H9 (cell line): ENCODE measurements at regions not wholly inside any gene's neighbourhood (a gene's known extent, or its start where the extent isn't known, plus 50 kb on each side); places are given as distances from the start of the nearest gene placed in this dataset.

Experiments used
- DNase-seq: peaks from one replicate; pipeline ENCODE4 v3.0.0-alpha.2; 2017
- H2AFZ ChIP-seq: one replicate; pipeline ENCODE4 v1.6.1; 2013; ENCODE audit warnings: mild to moderate bottlenecking, low read length, control low read depth, moderate library complexity
- H2AK5ac ChIP-seq: 2 replicates; pipeline ENCODE4 v1.6.1; 2013; ENCODE audit warnings: low read length, control low read depth, mixed read lengths; ENCODE audit not compliant: insufficient read length
- H2BK120ac ChIP-seq: one replicate; pipeline ENCODE4 v1.6.1; 2013; ENCODE audit warnings: low read depth, mild to moderate bottlenecking, low read length, control low read depth, inconsistent platforms; ENCODE audit not compliant: poor library complexity, severe bottlenecking
- H2BK12ac ChIP-seq: 2 replicates; pipeline ENCODE4 v1.6.1; 2013; ENCODE audit warnings: low read length, control low read depth, mixed read lengths, low read depth; ENCODE audit not compliant: insufficient read length
- H2BK15ac ChIP-seq: 2 replicates; pipeline ENCODE4 v1.6.1; 2013; ENCODE audit warnings: low read depth, low read length, control low read depth
- H2BK20ac ChIP-seq: one replicate; pipeline ENCODE4 v1.6.1; 2013; ENCODE audit warnings: low read depth, mild to moderate bottlenecking, low read length, control low read depth, inconsistent platforms; ENCODE audit not compliant: poor library complexity, severe bottlenecking
- H2BK5ac ChIP-seq: 2 replicates; pipeline ENCODE4 v1.6.1; 2013; ENCODE audit warnings: low read length, control low read depth, mixed read lengths; ENCODE audit not compliant: insufficient read length
- H3K14ac ChIP-seq: 2 replicates; pipeline ENCODE4 v1.6.1; 2013; ENCODE audit warnings: low read length, control low read depth; ENCODE audit not compliant: insufficient read depth
- H3K18ac ChIP-seq: 2 replicates; pipeline ENCODE4 v1.6.1; 2013; ENCODE audit warnings: low read depth, mild to moderate bottlenecking, mixed read lengths, low read length, control low read depth; ENCODE audit not compliant: insufficient read length
- H3K23ac ChIP-seq: 2 replicates; pipeline ENCODE4 v1.6.1; 2013; ENCODE audit warnings: low read length, control low read depth, mixed read lengths, low read depth; ENCODE audit not compliant: insufficient read length
- H3K23me2 ChIP-seq: 2 replicates; pipeline ENCODE4 v1.6.1; 2013; ENCODE audit warnings: low read depth, mild to moderate bottlenecking, mixed read lengths, low read length, control low read depth; ENCODE audit not compliant: insufficient read length, poor library complexity, severe bottlenecking
- H3K27ac ChIP-seq: 2 replicates; pipeline ENCODE4 v1.5.1; 2013; ENCODE audit warnings: low read length, control low read depth, mixed read lengths, low read depth; ENCODE audit not compliant: insufficient read length
- H3K27me3 ChIP-seq: 2 replicates; pipeline ENCODE4 v1.6.1; 2013; ENCODE audit warnings: low read length, control low read depth, inconsistent platforms; ENCODE audit not compliant: insufficient read depth
- H3K4ac ChIP-seq: 2 replicates; pipeline ENCODE4 v1.6.1; 2013; ENCODE audit warnings: low read depth, mild to moderate bottlenecking, control low read depth, inconsistent platforms, low read length, moderate library complexity
- H3K4me1 ChIP-seq: 2 replicates; pipeline ENCODE4 v1.6.1; 2013; ENCODE audit warnings: low read length, control low read depth, inconsistent platforms; ENCODE audit not compliant: insufficient read depth
- H3K4me2 ChIP-seq: 2 replicates; pipeline ENCODE4 v1.6.1; 2013; ENCODE audit warnings: low read length, control low read depth, mixed read lengths; ENCODE audit not compliant: insufficient read length, insufficient read depth
- H3K56ac ChIP-seq: 2 replicates; pipeline ENCODE4 v1.6.1; 2013; ENCODE audit warnings: low read depth, mild to moderate bottlenecking, mixed read lengths, low read length, control low read depth; ENCODE audit not compliant: insufficient read length
- H3K79me1 ChIP-seq: 2 replicates; pipeline ENCODE4 v1.6.1; 2013; ENCODE audit warnings: low read depth, mild to moderate bottlenecking, moderate library complexity, low read length, control low read depth, inconsistent platforms; ENCODE audit not compliant: insufficient read depth, poor library complexity, severe bottlenecking
- H3K79me2 ChIP-seq: 2 replicates; pipeline ENCODE4 v1.6.1; 2013; ENCODE audit warnings: low read length, control low read depth, inconsistent platforms; ENCODE audit not compliant: insufficient read depth
- H3K9ac ChIP-seq: 2 replicates; pipeline ENCODE4 v1.6.1; 2013; ENCODE audit warnings: low read length, control low read depth, mixed read lengths; ENCODE audit not compliant: insufficient read length; ENCODE audit errors: extremely low read depth
- H3K9me3 ChIP-seq: one replicate; pipeline ENCODE4 v1.6.1; 2013; ENCODE audit warnings: low read depth, low read length, inconsistent platforms; ENCODE audit not compliant: control insufficient read depth
- H3T11ph ChIP-seq: one replicate; pipeline ENCODE4 v1.6.1; 2013; ENCODE audit warnings: mild to moderate bottlenecking, low read length, control low read depth, inconsistent platforms
- H4K20me1 ChIP-seq: one replicate; pipeline ENCODE4 v1.6.1; 2013; ENCODE audit not compliant: control insufficient read depth, insufficient read length, insufficient read depth
- H4K5ac ChIP-seq: 2 replicates; pipeline ENCODE4 v1.6.1; 2013; ENCODE audit warnings: low read depth, mild to moderate bottlenecking, mixed read lengths, low read length, control low read depth; ENCODE audit not compliant: insufficient read length
- H4K8ac ChIP-seq: replicated peaks from 2 replicates; pipeline ENCODE4 v1.6.1; 2013; ENCODE audit warnings: low read length, control low read depth, mixed read lengths, low read depth; ENCODE audit not compliant: insufficient read length
- H4K91ac ChIP-seq: 2 replicates; pipeline ENCODE4 v1.6.1; 2013; ENCODE audit warnings: low read depth, mild to moderate bottlenecking, moderate library complexity, mixed read lengths, low read length, control low read depth; ENCODE audit not compliant: insufficient read length
- H3K27ac Mint-ChIP-seq, 3 experiments: 2 replicates in 2 of 3; 3 replicates in 1 of 3; pipeline ENCODE4 v1.8.0; 2020 to 2021; ENCODE audit warnings: mixed read lengths in 3 of 3, mild to moderate bottlenecking in 1 of 3, moderate library complexity in 1 of 3
- H3K27me3 Mint-ChIP-seq: 2 replicates; pipeline ENCODE4 v1.8.0; 2021; ENCODE audit warnings: low read depth, mild to moderate bottlenecking, moderate library complexity, mixed read lengths
- H3K36me3 Mint-ChIP-seq, 3 experiments: 2 replicates in 2 of 3; 3 replicates in 1 of 3; pipeline ENCODE4 v1.8.0; 2020 to 2021; ENCODE audit warnings: low read depth in 3 of 3, mixed read lengths in 3 of 3; ENCODE audit not compliant: insufficient read depth in 1 of 3
- H3K4me1 Mint-ChIP-seq, 2 experiments: 2 replicates each; pipeline ENCODE4 v1.8.0; 2020; ENCODE audit warnings: mixed read lengths in 2 of 2
- H3K4me3 Mint-ChIP-seq, 2 experiments: 2 replicates in 1 of 2; 3 replicates in 1 of 2; pipeline ENCODE4 v1.8.0; 2020 to 2021; ENCODE audit warnings: mild to moderate bottlenecking in 2 of 2, mixed read lengths in 2 of 2, moderate library complexity in 1 of 2
- H3K9me3 Mint-ChIP-seq, 2 experiments: 2 replicates in 1 of 2; 3 replicates in 1 of 2; pipeline ENCODE4 v1.8.0; 2020; ENCODE audit warnings: mild to moderate bottlenecking in 2 of 2, mixed read lengths in 2 of 2, moderate library complexity in 1 of 2
- WGBS: extraction: QIAGEN DNeasy Blood & Tissue Kit; methylation state at CpG from one replicate; pipeline ENCODE4 v1.1.7; 2013; ENCODE audit warnings: missing lambda C conversion rate, low lambda C conversion rate, mixed read lengths; ENCODE audit not compliant: insufficient read length; ENCODE audit errors: extremely low coverage; 5-methylcytosine and 5-hydroxymethylcytosine counted together
- TF ChIP-seq, protein P1 (sequence below): fragments of 200-600 bp; sonication (generic); conservative IDR thresholded peaks from 3 replicates; pipeline ENCODE4 v1.8.0; 2021; ENCODE audit warnings: antibody characterized with exemption, mild to moderate bottlenecking

DNA sequence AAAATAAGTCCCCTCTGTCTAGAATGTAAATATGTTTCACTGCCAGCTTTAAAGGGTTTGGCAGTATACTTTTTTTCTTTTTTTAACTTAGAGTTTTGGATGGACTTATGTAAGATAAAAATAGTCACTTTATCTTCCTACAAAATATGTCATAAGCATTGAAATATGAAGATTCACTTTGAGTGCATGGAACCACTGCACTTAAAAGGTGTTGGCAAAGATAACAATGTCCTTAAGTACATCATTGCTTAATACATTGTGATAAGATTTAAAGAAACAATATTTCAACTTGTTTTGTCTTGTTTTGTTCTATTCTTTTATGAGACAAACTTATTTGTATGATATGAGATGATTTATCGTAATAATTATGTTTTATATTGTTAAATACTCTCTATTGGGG, 66.3 kb upstream of the NAALADL2 start:
- 0 out of 4 replicates have a peak, but pooled peaks cover 0 to 2% of the 10 kb centered on the region in 2 experiments for H3K4me1 Mint-ChIP-seq
- Histone ChIP-seq H4K91ac (no peak overlapping the region), H3T11ph (no peak overlapping the region), H2AFZ (no peak overlapping the region), H4K20me1 (no peaks in the 10 kb centered on the region), H3K27me3 (no peaks in the 10 kb centered on the region; the same call in 1 of the 2 replicates), H4K5ac (no peak overlapping the region), H3K56ac (no peak overlapping the region), H3K4me2 (no peak overlapping the region), H2BK15ac (no peak overlapping the region), H3K9me3 (no peaks in the 10 kb centered on the region), H4K8ac (no peak overlapping the region), H3K23me2 (no peaks in the 10 kb centered on the region), H3K18ac (no peak overlapping the region), H3K27ac (no peak overlapping the region), H2AK5ac (no peak overlapping the region), H2BK5ac (no peak overlapping the region), H3K4me1 (no peaks in the 10 kb centered on the region), H3K79me1 (no peaks in the 10 kb centered on the region), H2BK12ac (no peak overlapping the region), H2BK20ac (no peak overlapping the region), H2BK120ac (no peak overlapping the region), H3K23ac (no peak overlapping the region), H3K14ac (no peak overlapping the region), H3K79me2 (no peaks in the 10 kb centered on the region), H3K9ac (no peak overlapping the region), H3K4ac (no peak overlapping the region)
- no peaks in the 10 kb centered on the region for H3K9me3 Mint-ChIP-seq
- no peak for DNase-seq
- no peak overlapping the region for H3K27ac Mint-ChIP-seq
- H3K27me3 Mint-ChIP-seq, result no peaks in the 10 kb centered on the region; the same call in 1 of the 2 replicates
- TF ChIP-seq, protein P1, sequence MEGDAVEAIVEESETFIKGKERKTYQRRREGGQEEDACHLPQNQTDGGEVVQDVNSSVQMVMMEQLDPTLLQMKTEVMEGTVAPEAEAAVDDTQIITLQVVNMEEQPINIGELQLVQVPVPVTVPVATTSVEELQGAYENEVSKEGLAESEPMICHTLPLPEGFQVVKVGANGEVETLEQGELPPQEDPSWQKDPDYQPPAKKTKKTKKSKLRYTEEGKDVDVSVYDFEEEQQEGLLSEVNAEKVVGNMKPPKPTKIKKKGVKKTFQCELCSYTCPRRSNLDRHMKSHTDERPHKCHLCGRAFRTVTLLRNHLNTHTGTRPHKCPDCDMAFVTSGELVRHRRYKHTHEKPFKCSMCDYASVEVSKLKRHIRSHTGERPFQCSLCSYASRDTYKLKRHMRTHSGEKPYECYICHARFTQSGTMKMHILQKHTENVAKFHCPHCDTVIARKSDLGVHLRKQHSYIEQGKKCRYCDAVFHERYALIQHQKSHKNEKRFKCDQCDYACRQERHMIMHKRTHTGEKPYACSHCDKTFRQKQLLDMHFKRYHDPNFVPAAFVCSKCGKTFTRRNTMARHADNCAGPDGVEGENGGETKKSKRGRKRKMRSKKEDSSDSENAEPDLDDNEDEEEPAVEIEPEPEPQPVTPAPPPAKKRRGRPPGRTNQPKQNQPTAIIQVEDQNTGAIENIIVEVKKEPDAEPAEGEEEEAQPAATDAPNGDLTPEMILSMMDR, result no peak
- H3K4me3 Mint-ChIP-seq, result no peak overlapping the region
- H3K36me3 Mint-ChIP-seq, result no peaks in the 10 kb centered on the region
- WGBS, result no CpG with 5 or more reads among the region's 1 CpG
